ENCODE measurements at regions not wholly inside any gene's neighbourhood (a gene's known extent, or its start where the extent isn't known, plus 50 kb on each side); places are given as distances from the start of the nearest gene placed in this dataset.
"Not testable (repeated sequence)": the region's sequence is repeated elsewhere in the genome, so short reads cannot be mapped to it uniquely, and the experiment has no call there.

DNA sequence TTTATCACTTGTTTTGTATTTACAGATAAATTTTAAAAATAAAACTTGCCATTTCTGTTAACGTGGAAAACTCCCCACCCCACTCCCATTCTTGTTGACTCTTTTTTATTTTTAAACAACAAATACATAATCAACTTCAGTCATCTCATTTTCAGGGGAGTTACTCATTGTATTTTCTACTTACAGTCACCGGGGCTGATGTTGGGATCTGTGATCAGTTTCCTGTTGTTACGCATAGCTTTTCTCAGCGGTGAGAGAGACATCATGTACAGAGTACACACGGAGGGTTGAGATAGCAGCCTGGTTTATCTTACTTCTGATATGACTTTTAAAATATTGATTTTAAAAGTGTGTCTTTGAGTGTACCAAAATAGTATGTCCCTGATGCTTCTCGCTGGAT, 248.0 kb upstream of the PLGLB2 start:
- WGBS, 2 donors (ENCODE audit: low coverage in 1 of 2), result 60 to 88% methylated on average over 1 of the region's 6 CpGs
- not testable (repeated sequence) for H3K9me3 ChIP-seq, ATAC-seq, H3K27me3 ChIP-seq, H3K4me3 ChIP-seq, H3K27ac ChIP-seq, H3K36me3 ChIP-seq, H3K4me1 ChIP-seq

DNA sequence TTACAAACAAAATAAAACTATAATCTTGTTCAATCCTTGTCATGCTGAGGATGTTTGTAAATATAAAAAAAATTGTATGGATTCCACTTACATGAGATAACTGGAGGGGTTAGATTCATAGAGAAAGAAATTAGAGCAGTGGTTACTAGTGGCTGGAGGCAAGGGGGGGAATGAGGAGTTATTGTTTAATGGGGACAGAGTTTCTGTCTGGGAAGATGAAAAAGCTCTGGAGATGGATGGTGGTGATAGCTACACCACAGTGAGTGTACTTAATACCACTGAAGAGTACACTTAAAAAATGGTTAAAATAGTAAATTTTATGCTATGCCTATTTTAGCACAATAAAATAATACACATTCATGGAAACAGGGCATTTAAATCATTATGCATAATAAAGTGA, 247.5 kb upstream of the PLGLB2 start:
- H3K27me3 ChIP-seq, H3K27ac ChIP-seq, H3K36me3 ChIP-seq, H3K4me1 ChIP-seq, H3K4me3 ChIP-seq, H3K9me3 ChIP-seq, ATAC-seq: not testable (repeated sequence)

DNA sequence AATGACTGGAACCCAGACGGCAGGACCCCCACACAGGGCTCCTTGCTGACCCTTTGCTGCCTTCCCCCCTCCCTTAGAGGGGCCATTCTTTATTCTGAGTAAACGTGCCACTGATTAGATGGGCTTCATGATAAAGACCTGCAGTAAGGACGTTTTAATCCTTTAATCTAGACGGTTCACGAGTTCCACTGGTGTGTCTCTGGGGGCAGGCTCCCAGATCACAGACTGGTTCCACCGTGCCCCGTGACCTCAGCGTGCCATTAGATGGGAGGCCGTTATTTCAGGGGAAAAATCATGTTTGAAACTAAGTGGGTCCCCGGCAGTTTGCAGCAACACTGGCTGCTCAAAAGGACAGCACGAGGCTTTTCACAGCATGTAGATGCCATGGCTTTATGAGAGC, 246.9 kb upstream of the PLGLB2 start:
- H3K4me1 ChIP-seq, H3K27ac ChIP-seq, H3K4me3 ChIP-seq, H3K27me3 ChIP-seq, H3K36me3 ChIP-seq, H3K9me3 ChIP-seq, ATAC-seq: not testable (repeated sequence)
- WGBS, 2 donors (ENCODE audit: low coverage in 1 of 2), result 60% methylated on average over 2 of the region's 11 CpGs; no CpG with 5 or more reads in 1 of the 2 donors

DNA sequence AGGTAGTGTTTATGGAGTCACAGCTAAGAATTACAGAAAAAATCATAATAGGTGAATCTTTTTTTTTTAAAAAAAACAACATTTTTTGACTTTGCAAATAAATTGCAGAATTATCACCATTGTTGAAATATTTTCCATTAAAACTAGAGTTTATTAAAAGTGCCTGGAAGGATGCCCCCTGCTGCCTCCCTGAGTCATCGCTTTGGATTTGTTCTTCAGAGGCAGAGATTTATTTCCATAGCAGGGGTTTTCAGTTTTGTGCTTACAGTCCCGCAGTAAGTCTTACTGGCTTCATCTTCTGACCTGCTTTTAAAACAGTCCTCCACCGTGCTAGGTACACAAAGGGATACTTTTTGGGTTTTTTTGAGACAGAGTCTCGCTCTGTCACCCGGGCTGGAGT, 244.9 kb upstream of the PLGLB2 start:
- H3K27me3 ChIP-seq, H3K9me3 ChIP-seq, H3K4me3 ChIP-seq, H3K4me1 ChIP-seq, H3K27ac ChIP-seq, ATAC-seq, H3K36me3 ChIP-seq: not testable (repeated sequence)
- WGBS, 2 donors (ENCODE audit: low coverage in 1 of 2), result 77% methylated on average over 3 of the region's 5 CpGs; no CpG with 5 or more reads in 1 of the 2 donors

DNA sequence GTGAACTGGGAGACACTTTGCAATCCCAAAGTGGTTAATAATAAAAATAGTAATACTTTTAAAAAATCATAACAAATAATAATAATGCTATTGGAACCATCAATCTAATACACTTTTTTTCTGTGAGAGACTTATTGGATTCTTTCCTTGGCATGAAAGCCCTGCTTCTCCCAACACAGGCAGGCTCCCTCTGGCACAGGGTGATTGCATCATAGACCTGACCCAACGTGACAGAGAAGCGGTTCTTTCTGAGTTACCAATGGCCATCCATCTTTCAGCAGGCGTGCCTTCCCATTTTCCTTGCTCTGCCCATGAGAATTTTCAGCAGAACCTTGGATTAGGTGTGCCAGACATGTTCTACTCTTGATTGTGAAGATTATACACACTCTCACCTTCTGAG, 242.6 kb upstream of the PLGLB2 start:
- H3K27ac ChIP-seq, H3K36me3 ChIP-seq, H3K4me1 ChIP-seq, ATAC-seq, H3K27me3 ChIP-seq, H3K4me3 ChIP-seq, H3K9me3 ChIP-seq: not testable (repeated sequence)
- WGBS, 2 donors (ENCODE audit: low coverage in 1 of 2), result no CpG with 5 or more reads among the region's 3 CpGs

DNA sequence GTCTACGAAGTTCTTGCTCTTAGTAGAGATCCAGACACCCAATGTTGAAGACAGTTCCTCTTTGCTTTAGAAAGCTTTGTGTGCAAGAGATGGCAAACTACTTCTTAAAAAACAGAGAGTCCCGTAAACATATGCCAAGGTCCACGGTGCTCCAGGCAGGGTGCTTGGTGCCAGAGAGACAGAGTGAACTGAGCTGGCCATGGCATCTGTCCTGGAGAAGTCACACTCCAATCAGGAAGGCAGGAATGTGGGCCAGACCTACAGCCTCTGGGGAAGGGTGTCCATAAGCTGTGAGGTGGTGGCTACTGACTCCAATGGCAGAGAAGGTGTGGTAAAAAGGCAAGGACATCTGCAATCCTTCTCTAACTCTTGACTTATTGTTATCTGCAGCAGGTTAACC, 242.0 kb upstream of the PLGLB2 start:
- H3K4me3 ChIP-seq, H3K27ac ChIP-seq, H3K4me1 ChIP-seq, H3K9me3 ChIP-seq, H3K36me3 ChIP-seq, ATAC-seq, H3K27me3 ChIP-seq: not testable (repeated sequence)
- WGBS, 2 donors (ENCODE audit: low coverage in 1 of 2), result no CpG with 5 or more reads among the region's 3 CpGs

DNA sequence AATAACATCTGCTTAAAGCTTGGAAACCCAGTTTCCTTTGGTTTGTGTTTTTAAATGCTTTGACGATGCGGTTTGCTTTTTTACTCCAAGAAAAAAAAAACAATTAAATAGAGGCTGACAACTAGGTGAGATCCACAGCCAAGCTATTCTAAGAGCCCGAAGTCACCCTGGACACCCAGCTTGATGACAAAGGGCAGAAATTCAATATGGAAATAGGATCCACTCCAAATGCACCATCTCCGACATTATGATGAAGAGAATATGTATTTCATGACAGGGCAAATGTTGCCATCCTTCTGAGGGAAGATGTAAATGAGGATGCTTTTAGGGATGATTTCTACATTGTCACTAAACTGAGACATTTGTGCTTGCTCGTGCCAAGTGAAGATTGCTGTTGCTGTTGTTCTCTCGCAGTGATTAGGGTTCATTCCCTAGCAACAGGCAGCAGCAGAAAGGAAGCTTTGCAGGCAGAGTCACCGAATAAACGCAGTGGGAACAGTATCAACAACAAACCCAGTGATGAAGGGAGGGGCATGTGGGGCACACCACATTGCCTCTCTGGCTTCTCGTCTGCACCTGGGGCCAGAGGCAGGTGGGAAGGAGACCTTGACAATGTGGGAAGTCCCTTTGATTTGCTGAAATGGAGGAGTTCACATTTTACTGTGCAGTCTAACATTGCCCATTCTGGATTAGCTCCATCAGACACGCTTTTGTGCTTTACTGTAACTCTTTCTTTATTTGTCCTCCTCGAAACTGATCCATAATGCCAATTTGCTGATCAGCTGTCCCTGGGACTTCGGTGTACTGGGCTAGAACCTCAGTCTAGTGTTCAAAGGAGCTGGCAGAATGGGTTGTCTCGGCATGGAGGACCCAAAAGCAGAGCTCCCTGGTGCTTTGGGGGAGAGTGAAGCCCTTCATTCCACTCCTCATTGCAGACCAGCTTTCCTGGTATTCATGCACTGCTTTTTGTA, 240.2 kb upstream of the PLGLB2 start:
- not testable (repeated sequence) for H3K9me3 ChIP-seq, H3K36me3 ChIP-seq, H3K27me3 ChIP-seq, H3K4me1 ChIP-seq, H3K27ac ChIP-seq, H3K4me3 ChIP-seq
- peak; percentile 36 for ATAC-seq
- WGBS, 2 donors (ENCODE audit: low coverage in 1 of 2), result 68% methylated on average over 3 of the region's 13 CpGs; no CpG with 5 or more reads in 1 of the 2 donors

DNA sequence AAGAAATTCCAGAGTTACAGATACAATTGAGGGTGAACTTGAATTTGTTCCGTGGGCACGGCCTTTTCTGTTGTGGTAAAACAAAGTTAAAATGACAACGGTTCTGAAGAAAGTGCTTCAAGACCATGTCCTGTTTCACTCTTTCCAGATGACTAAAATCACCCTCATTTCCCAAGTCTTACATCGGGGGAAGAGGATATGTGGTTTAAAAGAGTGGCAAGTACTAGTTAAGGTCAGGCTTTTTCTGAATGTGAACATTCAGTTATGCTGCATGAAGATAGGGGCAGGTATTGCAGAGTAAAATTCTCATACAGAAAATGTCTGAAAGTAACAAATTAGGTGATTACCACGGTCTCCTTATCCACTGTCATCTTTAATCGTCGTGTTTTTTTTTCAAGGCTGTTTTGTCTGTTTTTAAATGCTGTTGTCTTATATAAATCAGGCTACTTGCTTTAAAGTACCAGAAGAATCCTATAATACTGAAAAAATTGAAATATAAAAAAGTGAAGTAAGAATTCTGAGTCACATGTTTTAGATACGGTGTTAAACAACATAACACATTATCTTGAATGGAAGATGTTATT, 236.6 kb upstream of the PLGLB2 start:
- not testable (repeated sequence) for H3K4me1 ChIP-seq, H3K27ac ChIP-seq, H3K4me3 ChIP-seq, H3K36me3 ChIP-seq, H3K27me3 ChIP-seq, H3K9me3 ChIP-seq, ATAC-seq
- 69 to 72% methylated on average over 3 of the region's 8 CpGs for WGBS, 2 donors (ENCODE audit: low coverage in 1 of 2)

DNA sequence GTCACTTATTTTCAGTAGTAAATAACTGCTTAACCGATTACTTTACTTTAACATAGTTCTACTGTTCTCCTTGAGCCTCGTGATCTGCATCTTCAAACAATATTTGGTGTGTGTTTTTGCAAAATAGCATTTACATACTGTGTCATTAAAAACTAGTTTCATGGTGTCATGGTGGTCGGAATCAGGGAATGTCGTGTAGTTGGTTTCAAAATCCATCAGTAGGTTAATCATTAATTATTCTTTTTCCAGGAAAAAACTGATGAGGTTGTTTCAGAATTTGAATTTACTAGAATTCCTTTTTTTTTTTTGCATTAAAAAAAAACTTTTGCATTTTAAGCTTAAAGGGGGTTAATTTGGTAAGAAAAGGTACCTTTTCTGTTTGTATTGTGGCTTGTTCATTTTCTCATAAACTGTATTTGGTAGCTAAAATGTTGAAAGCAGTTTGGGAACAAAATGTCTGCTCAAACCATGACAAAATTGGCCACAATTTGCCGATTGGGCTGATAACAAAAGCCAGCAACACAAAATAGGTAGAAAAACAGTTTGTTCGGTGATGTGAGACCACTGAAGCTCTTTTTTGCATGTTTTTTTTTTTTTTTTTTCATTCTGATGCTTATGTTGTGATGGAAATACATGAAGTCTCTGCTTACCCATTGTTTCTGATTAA, 234.9 kb upstream of the PLGLB2 start:
- H3K9me3 ChIP-seq, H3K27ac ChIP-seq, H3K27me3 ChIP-seq, H3K4me3 ChIP-seq, H3K36me3 ChIP-seq, ATAC-seq, H3K4me1 ChIP-seq: not testable (repeated sequence)
- WGBS, 2 donors (ENCODE audit: low coverage in 1 of 2), result 29 to 90% methylated on average over 2 of the region's 6 CpGs

DNA sequence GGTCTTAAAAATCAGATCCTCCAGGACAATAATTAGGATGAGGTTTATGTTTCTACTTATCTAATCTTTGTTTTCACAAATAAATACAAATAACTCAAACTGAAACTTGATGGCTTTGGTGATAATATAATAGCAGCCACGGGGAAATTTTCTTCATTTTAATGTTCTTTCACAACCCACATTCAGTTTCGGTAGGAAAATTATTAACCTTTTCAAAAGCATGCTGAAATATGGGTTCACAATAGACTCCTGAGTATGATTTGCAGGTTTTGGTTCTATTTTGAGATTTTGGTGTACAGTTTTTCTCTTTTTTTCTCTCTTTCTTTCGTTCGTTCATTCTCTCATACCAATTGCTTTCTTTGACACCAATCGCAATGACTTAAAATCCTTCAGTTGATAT, 233.9 kb upstream of the PLGLB2 start:
- not testable (repeated sequence) for H3K9me3 ChIP-seq, ATAC-seq, H3K4me1 ChIP-seq, H3K27ac ChIP-seq, H3K36me3 ChIP-seq, H3K4me3 ChIP-seq, H3K27me3 ChIP-seq
- WGBS, 2 donors (ENCODE audit: low coverage in 1 of 2), result 89 to 90% methylated on average over 2 to 3 of the region's 5 CpGs

DNA sequence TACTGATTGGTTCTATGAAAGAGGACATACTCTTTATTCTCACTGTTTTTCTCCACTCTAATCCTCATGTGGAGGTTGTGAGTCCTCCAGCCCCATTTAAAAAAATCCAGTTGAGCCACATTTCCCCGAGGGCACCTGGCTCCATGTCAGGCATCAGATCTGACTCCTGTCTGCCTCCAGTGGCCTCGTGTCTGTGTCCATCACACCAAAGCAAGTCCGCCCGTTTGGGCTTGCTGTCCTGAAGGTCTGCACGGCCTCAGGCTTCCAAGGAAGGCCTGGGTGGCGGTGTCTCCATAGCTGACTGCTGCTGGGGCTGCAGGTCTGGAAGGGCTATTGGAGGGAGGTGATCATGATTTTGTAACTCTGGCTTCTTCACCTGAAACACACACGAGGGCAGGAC, 233.4 kb upstream of the PLGLB2 start:
- H3K4me3 ChIP-seq, H3K4me1 ChIP-seq, H3K27me3 ChIP-seq, H3K9me3 ChIP-seq, H3K36me3 ChIP-seq, ATAC-seq, H3K27ac ChIP-seq: not testable (repeated sequence)
- no CpG with 5 or more reads among the region's 7 CpGs for WGBS, 2 donors (ENCODE audit: low coverage in 1 of 2)

DNA sequence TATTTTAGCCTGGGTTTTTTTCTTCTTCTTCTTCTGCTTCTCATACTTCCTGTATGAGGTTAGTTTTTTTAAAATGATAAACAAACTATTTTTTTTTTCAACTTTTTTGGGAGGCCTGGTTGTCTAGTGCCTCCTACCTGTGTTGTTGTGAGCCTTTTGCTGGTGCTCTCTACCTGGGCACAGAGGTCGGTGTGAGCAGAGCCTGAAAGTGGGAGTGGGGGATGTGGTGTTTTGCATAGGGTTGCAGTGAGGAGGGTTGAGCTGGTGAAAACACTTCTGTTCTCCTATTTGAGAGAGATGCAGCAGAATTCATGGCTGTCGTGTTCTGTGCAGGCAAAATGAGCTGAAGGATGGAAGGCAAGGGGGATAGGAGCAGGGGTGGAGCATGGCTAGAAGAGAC, 232.7 kb upstream of the PLGLB2 start:
- no CpG with 5 or more reads among the region's 2 CpGs for WGBS, 2 donors (ENCODE audit: low coverage in 1 of 2)
- not testable (repeated sequence) for H3K27ac ChIP-seq, H3K27me3 ChIP-seq, H3K9me3 ChIP-seq, H3K4me1 ChIP-seq, ATAC-seq, H3K36me3 ChIP-seq, H3K4me3 ChIP-seq

DNA sequence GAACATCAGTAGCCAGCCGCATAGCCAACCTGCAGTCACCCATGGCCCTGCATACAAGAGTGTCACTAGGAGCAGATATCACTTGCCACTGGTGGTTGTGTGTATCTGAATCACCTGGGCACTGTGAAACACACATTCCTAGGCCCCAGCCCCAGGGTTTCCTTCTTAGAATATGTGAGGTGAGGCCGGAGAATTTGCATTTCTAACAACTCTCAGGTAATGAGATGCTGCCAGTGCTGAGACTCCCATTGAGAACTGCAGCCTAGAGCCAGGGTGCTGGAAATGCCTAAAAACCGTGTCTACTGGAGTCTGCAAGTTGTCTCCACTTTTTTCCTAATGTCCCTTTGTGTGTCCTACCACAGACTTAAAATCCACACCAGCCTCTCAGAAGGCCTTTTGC, 232.0 kb upstream of the PLGLB2 start:
- not testable (repeated sequence) for H3K4me1 ChIP-seq, H3K27ac ChIP-seq, H3K27me3 ChIP-seq, ATAC-seq, H3K9me3 ChIP-seq, H3K36me3 ChIP-seq, H3K4me3 ChIP-seq
- no CpG with 5 or more reads among the region's 3 CpGs for WGBS, 2 donors (ENCODE audit: low coverage in 1 of 2)
